Fibroblast of lung (primary cell): ENCODE measurements at regions not wholly inside any gene's neighbourhood (a gene's known extent, or its start where the extent isn't known, plus 50 kb on each side); places are given as distances from the start of the nearest gene placed in this dataset.

Experiments
- CTCF ChIP-seq, 2 donors: IDR thresholded peaks in 1 of 2; conservative IDR thresholded peaks in 1 of 2; 1 replicate in 1 of 2; 2 replicates in 1 of 2; pipeline ENCODE4 v1.5.1; 2011 to 2012; ENCODE audit warnings: low read length in 2 of 2, control low read depth in 1 of 2, inconsistent platforms in 1 of 2, low read depth in 1 of 2, mild to moderate bottlenecking in 1 of 2
- EZH2 ChIP-seq: IDR thresholded peaks from 2 replicates; pipeline ENCODE4 v1.5.1; 2012; ENCODE audit warnings: low read length, control low read depth, mild to moderate bottlenecking; ENCODE audit errors: missing control alignments

GRCh38 chr22:48493733-48494132 is 1333.9 kb downstream of the BRD1 start:
- TF ChIP-seq CTCF (conservative IDR thresholded peaks at IDR 0.05 in 1 of 2, IDR thresholded peaks at IDR 0.05 in 1 of 2; ENCODE audit: low read depth in 1 of 2, low read length in 2 of 2) (no peak), EZH2 (no peak)
